ENCODE measurements at regions not wholly inside any gene's neighbourhood (a gene's known extent, or its start where the extent isn't known, plus 50 kb on each side); places are given as distances from the start of the nearest gene placed in this dataset.

DNA sequence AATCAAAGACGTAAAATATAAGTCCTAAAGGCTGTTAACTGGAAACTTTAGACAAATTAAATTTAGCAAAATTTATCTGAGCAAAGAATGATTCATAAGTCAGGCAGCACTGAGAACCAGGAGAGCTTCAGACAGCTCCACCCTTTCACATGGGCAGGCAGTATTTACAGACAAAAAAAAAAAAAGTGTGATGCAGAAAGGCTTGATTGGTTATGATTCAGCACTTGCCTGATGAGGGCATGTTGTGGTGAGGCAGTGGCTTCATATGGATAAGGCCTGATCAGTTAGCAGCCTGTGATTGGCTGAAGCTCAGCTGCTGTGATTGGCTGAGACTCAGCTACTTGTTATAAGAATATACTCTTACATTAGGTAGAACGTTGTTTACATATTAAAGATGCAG lies 495.4 kb upstream of the POM121L12 start:
- H3K4me1 Mint-ChIP-seq (ENCODE audit: low read depth, unreplicated experiment) = peaks cover 13% of the 10 kb centered on the region

DNA sequence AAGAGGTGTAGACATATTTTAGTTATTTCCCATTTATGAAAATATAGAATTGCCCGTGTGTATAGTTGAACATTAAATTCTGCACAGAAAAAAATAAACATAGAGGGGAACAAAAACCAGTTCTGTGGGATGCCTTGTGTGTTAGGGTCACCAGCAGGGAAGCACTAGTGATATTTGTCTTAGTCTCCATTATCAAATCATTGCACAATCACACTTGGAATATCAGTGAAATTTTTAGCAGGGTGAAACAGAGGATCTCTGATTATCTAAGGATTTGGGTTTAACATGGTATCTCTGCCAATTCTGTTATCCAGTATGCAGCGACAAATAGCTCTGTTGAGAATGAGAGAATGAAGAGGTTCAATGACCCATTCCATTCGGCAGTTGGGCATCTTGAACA lies 496.0 kb upstream of the POM121L12 start:
- Histone ChIP-seq H3K36me3 (ENCODE audit: control insufficient read depth, insufficient read depth, low read length) (no peaks in the 10 kb centered on the region), H3K27me3 (replicated peaks; ENCODE audit: control insufficient read depth, insufficient read depth, low read length) (no peaks in the 10 kb centered on the region), H3K4me1 (peaks cover 34% of the 10 kb centered on the region), H3K4me3 (ENCODE audit: low read depth, low read length) (no peak overlapping the region), H3K9me3 (peaks cover 18% of the 10 kb centered on the region)
- peaks cover 23% of the 10 kb centered on the region for H3K9me3 Mint-ChIP-seq (ENCODE audit: unreplicated experiment)
- no TSS peak for BruUV-seq (replicated peaks)
- TF ChIP-seq CTCF (IDR thresholded peaks at IDR 0.05; ENCODE audit: insufficient read depth in 1 of 2, low read depth in 1 of 2, low read length in 1 of 2, severe bottlenecking in 1 of 2, unreplicated experiment in 1 of 2) = no peak
- POLR2A ChIA-PET = no interaction called here
- no peak overlapping the region for H3K27ac Mint-ChIP-seq (ENCODE audit: unreplicated experiment)
- no peak overlapping the region for H3K4me3 Mint-ChIP-seq (ENCODE audit: unreplicated experiment)
- H3K36me3 Mint-ChIP-seq (ENCODE audit: insufficient read depth, unreplicated experiment) = peaks cover 7% of the 10 kb centered on the region
- DNase-seq = no peak
- intact Hi-C loops (cut with micrococcal nuclease; ENCODE audit: unreplicated experiment) = no loop called here
- peaks cover 13% of the 10 kb centered on the region for H3K4me1 Mint-ChIP-seq (ENCODE audit: low read depth, unreplicated experiment)
- H3K27me3 Mint-ChIP-seq (ENCODE audit: insufficient read depth, unreplicated experiment) = no peaks in the 10 kb centered on the region
- CTCF ChIA-PET = no interaction called here

More for the DNA sequence above, 495.4 kb upstream of the POM121L12 start:
- no peak overlapping the region for H3K27ac Mint-ChIP-seq (ENCODE audit: unreplicated experiment)
- H3K4me3 ChIP-seq (ENCODE audit: low read depth, low read length) = no peak overlapping the region
- H3K9me3 ChIP-seq = peaks cover 18% of the 10 kb centered on the region
- intact Hi-C loops (cut with micrococcal nuclease; ENCODE audit: unreplicated experiment) = loop anchor here (10.0 kb wide), 1 partner anchor 935 kb away; no protein-coding TSS in a partner anchor
- H3K4me3 Mint-ChIP-seq (ENCODE audit: unreplicated experiment) = no peak overlapping the region
- no peak for TF ChIP-seq CTCF (IDR thresholded peaks at IDR 0.05; ENCODE audit: insufficient read depth in 1 of 2, low read depth in 1 of 2, low read length in 1 of 2, severe bottlenecking in 1 of 2, unreplicated experiment in 1 of 2)
- H3K27me3 ChIP-seq (replicated peaks; ENCODE audit: control insufficient read depth, insufficient read depth, low read length) = no peaks in the 10 kb centered on the region
- BruUV-seq (replicated peaks) = no TSS peak
- POLR2A ChIA-PET = no interaction called here
- no peak for DNase-seq
- CTCF ChIA-PET = no interaction called here
- H3K4me1 ChIP-seq = peaks cover 34% of the 10 kb centered on the region
- peaks cover 7% of the 10 kb centered on the region for H3K36me3 Mint-ChIP-seq (ENCODE audit: insufficient read depth, unreplicated experiment)
- H3K36me3 ChIP-seq (ENCODE audit: control insufficient read depth, insufficient read depth, low read length) = no peaks in the 10 kb centered on the region
- H3K27me3 Mint-ChIP-seq (ENCODE audit: insufficient read depth, unreplicated experiment) = no peaks in the 10 kb centered on the region
- H3K9me3 Mint-ChIP-seq (ENCODE audit: unreplicated experiment) = peaks cover 23% of the 10 kb centered on the region

DNA sequence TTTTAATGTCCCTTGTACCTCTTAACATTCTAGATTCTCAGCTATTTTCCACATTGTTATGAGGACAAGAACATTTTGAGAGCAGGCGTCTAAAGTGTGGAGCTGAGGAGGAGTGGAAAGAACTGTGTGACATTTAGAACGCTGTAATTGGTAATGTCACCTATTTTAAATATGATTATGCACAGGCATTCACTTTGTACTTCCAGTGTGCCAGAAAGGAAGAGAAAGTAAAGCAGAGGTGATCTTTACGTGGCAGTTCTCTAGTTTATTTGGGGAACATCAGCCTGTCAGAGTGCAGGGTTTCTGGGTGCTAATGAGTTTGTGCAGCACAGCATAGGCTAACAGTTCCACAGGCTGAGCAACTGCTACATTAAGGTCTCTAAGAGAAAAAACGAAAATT lies 498.4 kb upstream of the POM121L12 start:
- Mint-ChIP-seq H3K4me1 (ENCODE audit: low read depth, unreplicated experiment) (peaks cover 13% of the 10 kb centered on the region), H3K9me3 (ENCODE audit: unreplicated experiment) (peaks cover 22% of the 10 kb centered on the region), H3K36me3 (ENCODE audit: insufficient read depth, unreplicated experiment) (peaks cover 7% of the 10 kb centered on the region), H3K27ac (ENCODE audit: unreplicated experiment) (no peak overlapping the region), H3K4me3 (ENCODE audit: unreplicated experiment) (no peak overlapping the region), H3K27me3 (ENCODE audit: insufficient read depth, unreplicated experiment) (no peaks in the 10 kb centered on the region)
- no peaks in the 10 kb centered on the region for H3K27me3 ChIP-seq (replicated peaks; ENCODE audit: control insufficient read depth, insufficient read depth, low read length)
- H3K9me3 ChIP-seq = peaks cover 13% of the 10 kb centered on the region
- H3K4me3 ChIP-seq (ENCODE audit: low read depth, low read length) = no peak overlapping the region
- ChIA-PET CTCF (no interaction called here), POLR2A (no interaction called here)
- H3K36me3 ChIP-seq (ENCODE audit: control insufficient read depth, insufficient read depth, low read length) = no peaks in the 10 kb centered on the region
- H3K4me1 ChIP-seq = peaks cover 29% of the 10 kb centered on the region
- intact Hi-C loops (cut with micrococcal nuclease; ENCODE audit: unreplicated experiment) = no loop called here
- no peak for TF ChIP-seq CTCF (IDR thresholded peaks at IDR 0.05; ENCODE audit: insufficient read depth in 1 of 2, low read depth in 1 of 2, low read length in 1 of 2, severe bottlenecking in 1 of 2, unreplicated experiment in 1 of 2)
- BruUV-seq (replicated peaks) = no TSS peak
- DNase-seq = no peak

All from Caco-2 (cell line).